ENCODE measurements at regions not wholly inside any gene's neighbourhood (a gene's known extent, or its start where the extent isn't known, plus 50 kb on each side); places are given as distances from the start of the nearest gene placed in this dataset.

- Histone ChIP-seq H3K4me3 (no peak overlapping the region), H3K36me3 (no peaks in the 10 kb centered on the region), H3K27ac (no peak overlapping the region), H3K4me1 (no peaks in the 10 kb centered on the region), H3K9me3 (no peaks in the 10 kb centered on the region), H3K27me3 (no peaks in the 10 kb centered on the region), H3K9ac (ENCODE audit: low read depth in 2 of 2, low read length in 2 of 2) (no peak overlapping the region)
- intact Hi-C loops (cut with DNase I) = no loop called here
- DNase-seq = no peak
- TF ChIP-seq CTCF (IDR thresholded peaks at IDR 0.05) = no peak
Measured at GRCh38 chr2:144094408-144095151, 425.3 kb downstream of the ZEB2 start.

- Histone ChIP-seq H3K4me1 (no peaks in the 10 kb centered on the region), H3K27ac (no peak overlapping the region), H3K27me3 (no peaks in the 10 kb centered on the region), H3K36me3 (no peaks in the 10 kb centered on the region), H3K9ac (ENCODE audit: low read depth in 2 of 2, low read length in 2 of 2) (no peak overlapping the region), H3K4me3 (no peak overlapping the region), H3K9me3 (no peaks in the 10 kb centered on the region)
- DNase-seq = no peak
- intact Hi-C loops (cut with DNase I) = no loop called here
- no peak for TF ChIP-seq CTCF (IDR thresholded peaks at IDR 0.05)
Measured at GRCh38 chr2:144091622-144092021, 428.3 kb downstream of the ZEB2 start.

- intact Hi-C loops (cut with DNase I) = no loop called here
- TF ChIP-seq CTCF (IDR thresholded peaks at IDR 0.05) = no peak
- DNase-seq = no peak
- Histone ChIP-seq H3K9ac (ENCODE audit: low read depth in 2 of 2, low read length in 2 of 2) (no peak overlapping the region), H3K4me1 (no peaks in the 10 kb centered on the region), H3K36me3 (no peaks in the 10 kb centered on the region), H3K27ac (no peak overlapping the region), H3K27me3 (no peaks in the 10 kb centered on the region), H3K9me3 (no peaks in the 10 kb centered on the region), H3K4me3 (no peak overlapping the region)
Measured at GRCh38 chr2:144088863-144089262, 431.1 kb downstream of the ZEB2 start.

GRCh38 chr2:144086965-144087364 lies 433.0 kb downstream of the ZEB2 start:
- no peak for DNase-seq
- no peaks in the 10 kb centered on the region for H3K9me3 ChIP-seq
- no peaks in the 10 kb centered on the region for H3K27me3 ChIP-seq
- no peak overlapping the region for H3K9ac ChIP-seq (ENCODE audit: low read depth in 2 of 2, low read length in 2 of 2)
- no peaks in the 10 kb centered on the region for H3K4me1 ChIP-seq
- H3K36me3 ChIP-seq = no peaks in the 10 kb centered on the region
- no peak overlapping the region for H3K4me3 ChIP-seq
- no peak for TF ChIP-seq CTCF (IDR thresholded peaks at IDR 0.05)
- no peak overlapping the region for H3K27ac ChIP-seq
- intact Hi-C loops (cut with DNase I) = no loop called here

- H3K9ac ChIP-seq (ENCODE audit: low read depth in 2 of 2, low read length in 2 of 2) = no peak overlapping the region
- no peaks in the 10 kb centered on the region for H3K9me3 ChIP-seq
- no peak for DNase-seq
- H3K4me3 ChIP-seq = no peak overlapping the region
- H3K27ac ChIP-seq = no peak overlapping the region
- no peaks in the 10 kb centered on the region for H3K36me3 ChIP-seq
- no peak for TF ChIP-seq CTCF (IDR thresholded peaks at IDR 0.05)
- H3K27me3 ChIP-seq = no peaks in the 10 kb centered on the region
- H3K4me1 ChIP-seq = no peaks in the 10 kb centered on the region
- intact Hi-C loops (cut with DNase I) = no loop called here
Measured at GRCh38 chr2:144085016-144085415, 434.9 kb downstream of the ZEB2 start.
